ENCODE measurements at regions not wholly inside any gene's neighbourhood (a gene's known extent, or its start where the extent isn't known, plus 50 kb on each side); places are given as distances from the start of the nearest gene placed in this dataset.
"Not testable (repeated sequence)": the region's sequence is repeated elsewhere in the genome, so short reads cannot be mapped to it uniquely, and the experiment has no call there.

DNA sequence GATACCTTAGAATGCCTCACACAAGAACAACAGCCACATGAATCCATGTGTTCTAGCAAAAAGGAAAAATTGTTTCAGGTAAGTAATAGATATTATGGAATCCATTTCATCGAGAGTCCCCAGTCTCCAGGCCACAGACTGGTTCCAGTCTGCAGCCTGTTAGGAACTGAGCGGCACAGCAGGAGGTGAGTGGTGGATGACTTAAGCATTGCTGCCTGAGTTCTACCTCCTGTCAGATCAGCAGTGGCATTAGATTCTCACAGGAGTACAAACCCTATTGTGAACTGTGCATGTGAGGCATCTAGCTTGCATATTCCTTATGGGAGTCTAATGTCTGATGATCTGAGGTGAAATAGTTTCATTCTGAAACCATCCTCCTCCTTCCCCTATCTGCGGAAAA is 207.0 kb downstream of the CSNK1G3 start:
- Histone ChIP-seq H3K27ac (no peak overlapping the region), H3K4me3 (no peak overlapping the region)

DNA sequence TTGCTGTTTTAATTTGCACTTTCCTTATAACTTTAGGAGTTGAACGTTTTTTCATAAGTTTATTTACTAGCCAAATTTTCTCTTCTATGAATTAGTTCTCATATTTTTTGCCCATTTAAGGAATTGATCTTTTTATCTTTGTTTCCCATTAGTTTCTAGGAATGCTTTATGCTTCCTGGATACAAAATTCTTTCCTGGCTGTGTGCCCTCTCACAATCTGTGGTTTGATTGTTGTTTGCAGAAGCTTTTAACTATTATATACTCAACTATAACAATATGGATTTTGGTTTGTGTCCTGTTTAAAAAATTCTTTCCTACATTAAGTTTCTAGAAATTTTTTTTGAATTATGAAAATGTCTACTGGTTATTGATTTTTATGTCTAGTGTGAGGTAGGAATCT is 206.3 kb downstream of the CSNK1G3 start:
- H3K27ac ChIP-seq, result no peak overlapping the region
- H3K4me3 ChIP-seq, result no peak overlapping the region

DNA sequence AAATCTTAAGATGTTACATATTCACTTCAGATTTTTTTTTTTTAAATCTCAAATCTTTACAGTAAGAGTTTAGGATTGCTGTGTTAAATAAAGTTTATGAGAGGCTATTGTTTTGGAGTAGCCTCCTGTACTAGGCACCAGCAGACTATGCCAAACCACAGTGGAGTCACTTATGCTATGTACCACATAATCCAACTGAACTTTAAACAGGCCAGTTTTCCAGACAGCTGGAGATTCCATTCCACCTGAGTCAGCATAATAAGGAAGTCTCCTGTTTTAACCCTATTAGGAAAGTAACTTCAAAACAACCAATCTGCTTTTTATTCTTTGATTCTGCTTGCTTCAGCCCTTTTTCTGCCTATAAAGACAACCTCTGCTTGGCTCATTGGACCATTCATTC is 205.2 kb downstream of the CSNK1G3 start:
- H3K4me3 ChIP-seq, result no peak overlapping the region
- no peak overlapping the region for H3K27ac ChIP-seq

DNA sequence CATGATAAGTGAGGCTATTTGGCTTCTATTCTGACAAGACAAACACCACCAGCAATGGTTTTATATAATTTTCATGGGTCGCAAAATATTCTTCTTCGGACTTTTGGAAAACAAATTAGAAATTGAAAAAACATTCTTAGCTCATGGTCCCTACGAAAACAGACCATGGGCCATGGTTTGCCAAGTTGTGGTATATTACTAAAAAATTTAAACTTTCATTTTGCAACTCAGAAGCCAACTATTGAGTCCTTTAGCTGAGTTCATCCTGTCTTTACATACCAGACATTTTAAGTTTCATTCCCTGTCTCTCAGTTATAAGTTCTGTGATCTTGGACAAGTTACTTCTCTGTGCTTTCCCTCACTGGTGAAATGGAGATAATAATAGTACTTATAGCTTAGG is 198.1 kb downstream of the CSNK1G3 start:
- H3K27ac ChIP-seq, result peak overlapping the region in 4 of 21 experiments; percentile 4 to 67 (median 54)
- no peak overlapping the region for H3K4me3 ChIP-seq

DNA sequence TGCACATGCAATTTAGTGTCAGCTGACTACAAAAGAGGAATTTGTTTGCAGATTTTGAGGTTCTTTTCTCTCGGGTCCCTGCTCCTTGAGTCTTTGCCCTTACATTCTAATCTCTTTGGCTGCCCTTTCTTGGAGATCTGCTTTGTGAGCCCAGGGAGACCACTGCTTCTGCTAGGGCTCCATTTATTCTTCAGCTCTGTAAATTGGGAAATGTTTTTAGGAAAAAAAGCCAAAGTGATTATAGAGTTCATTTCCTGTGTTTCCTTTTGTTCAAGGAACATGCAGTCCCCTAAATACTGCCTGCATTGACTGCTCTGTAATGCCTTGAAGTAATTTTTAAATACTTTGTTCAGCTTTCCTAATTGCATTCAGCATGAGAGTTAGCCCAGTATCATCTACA is 197.4 kb downstream of the CSNK1G3 start:
- Histone ChIP-seq H3K27ac (peak overlapping the region in 7 of 21 experiments; percentile 2 to 67 (median 33)), H3K4me3 (no peak overlapping the region)

DNA sequence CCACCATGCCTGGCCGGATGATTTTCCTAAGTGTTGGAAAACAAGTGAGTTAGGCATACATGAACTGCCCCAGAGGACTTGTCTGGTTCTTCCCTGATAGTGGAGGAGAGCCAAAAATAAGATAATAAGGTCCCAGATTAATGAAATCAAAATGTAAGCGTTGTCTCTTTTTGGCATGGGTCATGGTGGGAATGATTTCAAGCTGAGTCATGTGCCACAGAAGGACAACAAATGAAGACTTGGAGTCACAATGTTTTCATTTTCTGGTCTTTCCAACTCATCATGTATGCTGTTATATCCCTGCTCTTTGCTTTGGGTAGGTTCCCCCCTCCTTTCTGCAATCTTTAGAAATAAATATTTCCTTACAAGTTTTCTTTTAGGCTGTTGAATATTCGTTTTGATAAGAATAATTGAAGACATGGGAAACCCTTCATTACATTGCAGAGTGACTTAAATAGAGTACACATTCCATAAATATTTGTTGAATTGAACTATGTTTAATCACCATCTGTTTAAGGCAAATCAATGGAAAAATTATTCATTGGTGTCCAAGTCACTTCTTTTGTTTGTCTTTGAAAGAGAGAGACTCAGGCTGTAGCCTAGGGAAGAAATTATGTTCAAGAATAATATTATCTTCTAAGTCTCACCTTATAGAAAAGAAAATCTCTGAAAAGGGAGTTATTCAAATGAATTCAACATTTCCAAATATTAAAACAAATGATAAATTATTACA is 196.3 kb downstream of the CSNK1G3 start:
- Histone ChIP-seq H3K27ac (peak overlapping the region in 6 of 21 experiments; percentile 4 to 67 (median 26)), H3K4me3 (no peak overlapping the region)

DNA sequence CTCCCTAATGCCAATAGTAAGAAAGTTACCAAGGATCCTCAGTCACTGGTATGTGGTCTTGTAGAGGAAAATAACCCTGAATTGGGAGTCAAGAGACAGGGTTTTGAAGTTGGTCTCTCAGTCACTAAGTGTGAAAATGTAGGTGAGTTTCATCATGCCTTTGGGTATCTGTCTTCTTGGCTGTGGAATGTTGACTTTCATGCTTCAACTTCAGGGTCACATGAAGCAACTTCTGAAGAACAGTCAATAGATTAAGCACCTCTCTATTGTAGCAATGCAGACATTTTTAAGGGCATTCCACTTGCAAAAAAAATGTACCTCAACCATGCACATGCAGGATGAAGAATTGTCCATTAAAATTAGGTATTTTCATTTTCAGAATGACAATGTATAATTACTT is 194.6 kb downstream of the CSNK1G3 start:
- peak overlapping the region in 1 of 21 experiments; percentile 33 for H3K27ac ChIP-seq
- H3K4me3 ChIP-seq, result no peak overlapping the region

DNA sequence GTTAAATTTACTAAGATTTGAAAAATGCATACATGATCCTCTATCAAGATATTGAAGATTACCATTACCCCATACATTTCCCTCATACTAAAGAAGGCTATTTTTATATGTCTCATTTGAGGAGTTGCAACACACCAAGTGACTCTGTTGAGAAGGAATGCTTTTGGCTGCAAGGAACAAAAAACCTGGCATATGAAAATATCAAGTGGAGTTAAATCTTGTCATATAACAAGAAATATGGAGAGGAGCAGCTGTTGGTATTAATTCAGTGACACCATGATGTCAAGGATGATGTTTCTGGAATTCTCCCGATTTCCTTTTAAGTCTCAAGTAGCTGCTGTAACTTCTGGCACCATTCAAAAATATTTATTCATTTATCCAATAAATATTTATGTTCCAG is 193.8 kb downstream of the CSNK1G3 start:
- Histone ChIP-seq H3K4me3 (no peak overlapping the region), H3K27ac (no peak overlapping the region)

DNA sequence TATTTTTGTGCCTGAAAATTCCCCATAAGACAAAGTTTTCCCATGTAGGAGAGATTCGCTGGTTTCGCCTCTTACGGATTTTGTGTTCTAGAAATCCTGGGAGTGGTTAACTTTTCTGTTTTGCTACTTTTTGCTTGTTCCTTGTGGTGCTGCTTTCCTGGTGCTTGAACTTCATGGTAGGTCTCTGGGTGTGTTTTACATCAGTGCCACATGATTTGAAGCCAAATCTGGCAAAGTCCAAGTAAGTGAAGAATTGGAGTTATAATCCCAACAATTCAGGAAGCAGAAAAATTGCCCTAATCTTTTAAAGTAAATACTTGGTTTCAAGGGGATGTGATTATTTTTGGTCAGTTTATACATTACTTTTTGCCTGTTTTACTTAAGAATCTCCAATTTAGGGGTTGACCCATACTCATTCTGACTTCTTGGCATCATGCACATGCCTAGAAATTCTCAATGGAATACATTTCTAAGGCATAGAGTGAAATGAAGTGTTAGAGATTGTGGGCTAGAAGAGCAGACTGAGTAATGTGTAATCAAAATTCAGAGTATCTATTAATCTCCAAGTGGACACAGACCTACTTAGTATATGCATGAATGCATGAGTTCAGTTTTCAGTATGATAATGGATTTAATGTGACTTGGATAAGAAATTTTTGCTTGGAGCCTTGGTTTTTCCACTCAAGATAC is 189.7 kb downstream of the CSNK1G3 start:
- peak overlapping the region in 11 of 21 experiments; percentile 13 to 75 (median 59) for H3K27ac ChIP-seq
- no peak overlapping the region for H3K4me3 ChIP-seq

DNA sequence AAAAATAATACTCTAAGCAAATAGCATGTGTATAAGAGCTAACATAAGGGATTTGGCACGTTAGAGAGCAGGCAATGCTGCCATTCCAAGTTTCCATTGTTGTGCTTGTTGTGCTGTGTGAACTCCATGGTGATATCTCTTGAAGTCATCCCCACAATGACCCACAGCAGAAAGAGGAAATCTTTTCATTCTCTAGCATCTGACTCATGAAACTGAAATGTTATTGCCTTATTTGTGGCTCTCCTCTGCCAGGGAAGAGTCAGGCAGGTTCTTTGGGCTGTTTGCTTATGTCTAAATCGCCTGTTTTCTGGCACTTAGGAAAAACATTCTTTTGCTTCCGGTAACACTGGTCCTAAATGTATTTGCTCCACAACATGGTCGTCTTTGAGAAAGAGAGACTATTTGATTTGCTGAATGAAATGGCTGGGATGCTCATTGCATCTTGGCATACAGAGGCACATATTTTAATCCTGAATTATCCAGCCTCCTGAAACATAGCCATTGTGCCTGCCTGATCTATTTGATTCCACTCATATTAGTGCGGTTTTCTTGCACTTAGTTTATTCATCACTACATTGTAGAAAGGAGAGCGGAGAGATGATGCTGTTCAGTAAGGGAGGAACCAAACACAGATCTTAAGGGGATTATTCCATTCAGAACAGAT is 188.8 kb downstream of the CSNK1G3 start:
- Histone ChIP-seq H3K27ac (peak overlapping the region in 11 of 21 experiments; percentile 13 to 75 (median 59)), H3K4me3 (no peak overlapping the region)

DNA sequence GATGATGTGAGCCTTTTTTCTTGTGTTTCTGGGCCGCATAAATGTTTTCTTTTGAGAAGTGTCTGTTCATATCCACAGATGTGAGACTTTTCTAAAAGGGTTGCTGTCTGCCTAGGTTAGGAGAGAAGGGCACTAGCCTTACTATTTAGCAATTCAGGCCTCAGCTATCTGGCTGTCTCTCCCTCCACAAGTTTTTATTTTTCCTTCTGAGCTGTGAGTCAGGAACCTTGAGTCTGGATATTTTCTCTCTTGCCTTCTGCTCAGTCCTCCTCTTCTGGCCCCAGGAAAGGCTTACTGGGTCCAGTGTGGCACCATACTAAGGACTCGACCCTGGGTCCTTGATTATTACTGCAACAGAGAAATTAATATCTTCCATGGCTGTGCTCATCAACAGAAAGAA is 187.6 kb downstream of the CSNK1G3 start:
- peak overlapping the region in 14 of 21 experiments; percentile 4 to 75 (median 41) for H3K27ac ChIP-seq

DNA sequence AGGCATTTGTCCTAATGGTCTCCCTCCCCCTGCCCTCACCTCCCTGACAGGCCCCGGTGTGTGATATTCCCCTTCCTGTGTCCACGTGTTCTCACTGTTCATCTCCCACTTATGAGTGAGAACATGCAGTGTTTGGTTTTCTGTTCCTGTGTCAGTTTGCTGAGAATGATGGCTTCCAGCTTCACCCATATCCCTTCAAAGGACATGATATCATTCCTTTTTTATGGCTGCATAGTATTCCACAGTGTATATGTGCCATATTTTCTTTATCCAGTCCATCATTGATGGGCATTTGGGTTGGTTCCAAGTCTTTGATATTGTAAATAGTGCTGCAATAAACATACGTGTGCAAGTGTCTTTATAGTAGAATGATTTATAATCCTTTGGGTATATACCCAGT is 187.0 kb downstream of the CSNK1G3 start:
- not testable (repeated sequence) for H3K4me3 ChIP-seq
- peak overlapping the region in 1 of 21 experiments; percentile 70 for H3K27ac ChIP-seq

More for the DNA sequence above, 187.6 kb downstream of the CSNK1G3 start:
- no peak overlapping the region for H3K4me3 ChIP-seq

DNA sequence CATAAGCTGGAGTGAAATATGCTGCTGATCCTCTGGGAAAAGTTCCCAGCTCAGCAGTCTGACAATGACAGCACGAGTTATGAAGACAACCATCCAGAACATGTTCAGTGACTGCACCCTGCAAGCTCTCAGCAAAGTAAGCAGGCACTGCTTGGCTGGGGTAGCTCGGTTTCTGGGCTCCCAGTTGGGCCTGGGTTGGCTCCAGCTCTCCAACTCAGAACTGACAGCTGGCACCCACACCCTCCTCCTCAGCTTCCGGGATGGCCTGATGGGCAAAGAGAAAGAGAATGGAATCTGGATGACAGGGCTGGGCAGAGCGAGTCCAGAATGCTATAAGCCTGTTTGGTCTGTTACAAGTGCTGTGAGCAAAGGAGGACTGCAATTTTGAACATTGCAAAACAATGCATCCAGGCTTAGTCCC is 185.0 kb downstream of the CSNK1G3 start:
- Histone ChIP-seq H3K27ac (peak overlapping the region in 7 of 21 experiments; percentile 5 to 66 (median 33)), H3K4me3 (no peak overlapping the region)

DNA sequence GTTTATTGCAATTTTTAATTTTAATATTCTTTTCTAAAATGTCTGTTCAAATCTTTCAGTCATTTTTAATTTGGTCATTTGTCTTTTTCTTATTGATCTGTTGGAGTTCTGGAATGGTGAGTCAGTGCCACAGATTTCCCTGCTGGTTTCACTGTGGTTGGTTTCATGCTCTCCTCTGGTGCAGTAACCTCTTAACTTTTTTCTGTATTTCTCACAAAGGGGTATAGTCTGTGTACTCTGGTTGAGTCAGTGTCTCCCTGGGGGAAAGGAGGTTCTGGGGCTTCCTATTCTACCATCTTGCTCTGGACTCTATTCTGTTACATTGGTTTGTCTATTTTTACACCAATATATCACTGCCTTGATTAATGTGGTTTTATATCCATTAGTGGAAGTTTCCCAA is 178.8 kb downstream of the CSNK1G3 start:
- Histone ChIP-seq H3K27ac (no peak overlapping the region), H3K4me3 (no peak overlapping the region)

DNA sequence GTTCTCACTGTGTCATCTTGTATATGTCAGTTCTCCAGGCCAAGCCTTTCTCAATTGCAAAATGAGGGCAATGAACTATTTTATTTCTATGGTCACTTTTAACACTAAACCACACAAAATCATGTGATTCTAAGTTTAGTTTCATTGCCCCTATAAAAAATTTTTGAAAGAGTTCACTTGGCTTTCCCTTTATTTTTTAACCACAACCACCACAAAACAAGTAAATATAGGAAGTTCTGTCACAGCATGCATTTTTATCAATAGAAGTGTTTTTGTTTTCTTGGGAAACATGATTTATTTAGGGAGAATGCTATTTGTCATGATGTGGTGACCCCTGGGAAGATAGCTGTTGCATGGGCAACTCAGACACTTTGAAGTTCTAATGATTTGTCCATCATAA is 169.1 kb downstream of the CSNK1G3 start:
- Histone ChIP-seq H3K27ac (no peak overlapping the region), H3K4me3 (no peak overlapping the region)

DNA sequence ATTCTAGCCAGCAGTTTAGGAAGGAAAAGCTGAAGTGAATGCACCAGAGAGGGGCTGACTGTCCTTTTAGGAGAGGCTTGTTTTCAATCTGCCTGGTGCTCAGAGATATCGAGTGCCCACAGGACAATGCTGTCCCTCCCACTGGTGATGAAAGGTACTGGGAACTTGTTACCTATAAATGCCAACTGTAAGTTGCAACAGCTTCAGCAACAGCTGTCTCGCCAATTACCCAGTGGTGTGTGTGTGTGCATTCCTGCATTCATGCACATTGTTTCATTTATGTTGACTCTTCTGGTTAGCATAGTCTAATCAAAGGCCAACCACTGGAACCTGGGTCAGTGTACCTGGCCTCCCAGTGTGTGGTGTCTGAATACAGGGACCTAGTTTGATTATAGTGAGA is 161.1 kb downstream of the CSNK1G3 start:
- H3K27ac ChIP-seq, result peak overlapping the region in 1 of 21 experiments; percentile 50

DNA sequence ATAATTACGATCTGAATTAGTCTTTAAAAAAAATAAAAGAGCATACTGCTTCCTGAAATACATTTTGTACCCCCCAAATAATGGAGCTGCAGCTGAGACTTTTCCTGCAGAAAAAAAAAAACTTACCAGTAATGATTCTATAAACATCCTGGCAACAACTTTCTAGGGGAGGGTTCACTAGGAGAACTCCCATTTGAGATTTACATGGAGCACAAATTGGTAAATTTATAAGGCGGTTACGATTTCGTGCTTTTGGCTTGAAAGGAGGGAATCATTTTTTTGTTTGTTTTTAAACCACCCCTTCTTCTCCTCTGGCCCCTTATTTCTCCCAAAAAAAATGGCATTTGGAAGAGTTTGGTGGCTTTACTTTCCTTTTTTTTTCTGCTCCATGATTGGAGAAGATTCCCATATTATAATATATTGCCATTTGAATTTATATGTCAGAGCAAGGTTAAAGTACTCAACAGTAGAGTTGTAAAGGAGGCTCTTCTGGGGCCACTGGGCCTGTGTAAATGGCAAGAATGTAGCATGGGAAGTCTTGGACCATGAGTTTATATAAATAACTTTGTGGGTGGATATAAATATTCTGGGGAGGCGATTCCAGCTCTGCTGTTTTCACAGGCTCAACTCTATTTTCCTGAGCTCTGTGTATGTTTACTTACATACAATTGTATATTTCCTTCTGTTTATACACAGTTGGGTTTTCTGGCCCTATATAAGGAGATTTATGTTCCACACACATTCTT is 159.9 kb downstream of the CSNK1G3 start:
- Histone ChIP-seq H3K4me3 (no peak overlapping the region), H3K27ac (no peak overlapping the region)

More for the DNA sequence above, 161.1 kb downstream of the CSNK1G3 start:
- no peak overlapping the region for H3K4me3 ChIP-seq

DNA sequence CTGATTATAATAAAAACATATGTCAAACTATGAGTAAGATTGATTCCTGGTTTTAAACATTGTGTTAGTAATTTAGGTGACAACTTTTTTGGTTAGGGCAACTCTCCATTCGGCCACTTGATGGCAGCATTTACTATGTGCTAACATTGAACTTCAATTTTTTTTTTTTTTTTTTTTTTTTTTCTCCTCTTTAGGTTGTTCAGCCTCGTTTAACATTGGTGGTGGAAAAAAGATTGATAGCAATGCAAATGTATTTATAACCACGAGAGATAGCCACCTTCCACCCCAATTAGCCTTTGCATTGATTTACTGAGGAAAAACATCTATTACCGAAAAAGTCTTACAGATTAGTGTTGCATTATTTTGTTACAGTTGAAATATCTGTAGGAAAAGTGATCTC is 159.1 kb downstream of the CSNK1G3 start:
- Histone ChIP-seq H3K27ac (no peak overlapping the region), H3K4me3 (no peak overlapping the region)

Measured in skin epidermis (tissue), 12 donors.